HG02798 (cell line): ENCODE measurements at regions not wholly inside any gene's neighbourhood (a gene's known extent, or its start where the extent isn't known, plus 50 kb on each side); places are given as distances from the start of the nearest gene placed in this dataset.

Experiments
- ATAC-seq: cut with Tn5 transposase; IDR thresholded peaks from one replicate; pipeline ENCODE4 v1.9.1; 2021; ENCODE audit warnings: mild to moderate bottlenecking; ENCODE audit not compliant: unreplicated experiment, poor library complexity

GRCh38 chr4:132238697-132239096 is 910.4 kb upstream of the PCDH10 start:
- ATAC-seq: no peak

GRCh38 chr4:132240081-132240480 is 909.0 kb upstream of the PCDH10 start:
- ATAC-seq: no peak

GRCh38 chr4:132245319-132245718 is 903.8 kb upstream of the PCDH10 start:
- ATAC-seq: no peak

- no peak for ATAC-seq
Measured at GRCh38 chr4:132264176-132264575, 884.9 kb upstream of the PCDH10 start.

GRCh38 chr4:132266374-132266773 is 882.7 kb upstream of the PCDH10 start:
- ATAC-seq: no peak

- ATAC-seq: no peak
Measured at GRCh38 chr4:132267321-132267720, 881.8 kb upstream of the PCDH10 start.

GRCh38 chr4:132269303-132269990 is 879.6 kb upstream of the PCDH10 start:
- no peak for ATAC-seq

- no peak for ATAC-seq
Measured at GRCh38 chr4:132275583-132276121, 873.4 kb upstream of the PCDH10 start.

GRCh38 chr4:132276185-132276584 is 872.9 kb upstream of the PCDH10 start:
- ATAC-seq: no peak

GRCh38 chr4:132276989-132277388 is 872.1 kb upstream of the PCDH10 start:
- no peak for ATAC-seq

GRCh38 chr4:132281733-132282132 is 867.4 kb upstream of the PCDH10 start:
- ATAC-seq: no peak

- no peak for ATAC-seq
Measured at GRCh38 chr4:132284910-132285426, 864.1 kb upstream of the PCDH10 start.

- no peak for ATAC-seq
Measured at GRCh38 chr4:132297346-132297745, 851.7 kb upstream of the PCDH10 start.

GRCh38 chr4:132299841-132300240 is 849.3 kb upstream of the PCDH10 start:
- ATAC-seq: no peak

GRCh38 chr4:132312521-132312920 is 836.6 kb upstream of the PCDH10 start:
- no peak for ATAC-seq

- no peak for ATAC-seq
Measured at GRCh38 chr4:132313852-132314251, 835.2 kb upstream of the PCDH10 start.

GRCh38 chr4:132316738-132317137 is 832.4 kb upstream of the PCDH10 start:
- ATAC-seq: no peak

GRCh38 chr4:132317923-132318322 is 831.2 kb upstream of the PCDH10 start:
- ATAC-seq: no peak

GRCh38 chr4:132328761-132329160 is 820.3 kb upstream of the PCDH10 start:
- ATAC-seq: no peak

GRCh38 chr4:132330994-132331393 is 818.1 kb upstream of the PCDH10 start:
- no peak for ATAC-seq

- no peak for ATAC-seq
Measured at GRCh38 chr4:132332932-132333723, 816.0 kb upstream of the PCDH10 start.
